ENCODE measurements at regions not wholly inside any gene's neighbourhood (a gene's known extent, or its start where the extent isn't known, plus 50 kb on each side); places are given as distances from the start of the nearest gene placed in this dataset.

- H3K27ac ChIP-seq (ENCODE audit: low read depth in 1 of 2, low read length in 2 of 2): no peak overlapping the region
- no peak overlapping the region for H2AFZ ChIP-seq (ENCODE audit: insufficient read depth, low read depth, low read length, poor library complexity, severe bottlenecking)
- WGBS (ENCODE audit: insufficient coverage): 92% methylated on average over 11 of the region's 16 CpGs
- no peak for DNase-seq
- no peak overlapping the region for H3K4me2 ChIP-seq (replicated peaks; ENCODE audit: extremely low read depth, low read length, poor library complexity, severe bottlenecking)
- intact Hi-C loops (cut with micrococcal nuclease): no loop called here
- Mint-ChIP-seq H3K4me1 (peaks cover 2% of the 10 kb centered on the region), H3K27ac (no peak overlapping the region), H3K27me3 (ENCODE audit: low read depth in 3 of 3) (peaks cover 0 to 3% (median 1%) of the 10 kb centered on the region in 3 donors), H3K4me3 (no peak overlapping the region), H3K9me3 (peaks cover 0 to 5% (median 2%) of the 10 kb centered on the region in 7 donors), H3K36me3 (no peaks in the 10 kb centered on the region)
- H3K9me3 ChIP-seq (replicated peaks in 1 of 2; ENCODE audit: control insufficient read depth in 1 of 2, insufficient read depth in 1 of 2, low read length in 2 of 2): no peaks in the 10 kb centered on the region
- no peaks in the 10 kb centered on the region for H4K20me1 ChIP-seq (ENCODE audit: insufficient read depth, low read length)
- H3K4me3 ChIP-seq (replicated peaks in 1 of 3; ENCODE audit: low read depth in 2 of 3, low read length in 3 of 3): no peak overlapping the region
- no peak overlapping the region for H3K9ac ChIP-seq (ENCODE audit: insufficient read depth, low read length, poor library complexity, severe bottlenecking)
- H3K79me2 ChIP-seq (ENCODE audit: insufficient read depth, low read length): no peaks in the 10 kb centered on the region
- no peak for TF ChIP-seq CTCF (IDR thresholded peaks at IDR 0.05)
- peaks cover 0 to 5% of the 10 kb centered on the region in 2 donors for H3K4me1 ChIP-seq (ENCODE audit: control insufficient read depth in 1 of 2, insufficient read depth in 2 of 2, low read length in 2 of 2)
- H3K27me3 ChIP-seq (ENCODE audit: control insufficient read depth in 2 of 2, insufficient read depth in 2 of 2, low read length in 2 of 2): no peaks in the 10 kb centered on the region
- H3K36me3 ChIP-seq (replicated peaks in 1 of 2; ENCODE audit: control insufficient read depth in 1 of 2, insufficient read depth in 2 of 2, low read length in 2 of 2): no peaks in the 10 kb centered on the region
Observed at GRCh38 chr12:115348301-115348700, 664.3 kb upstream of the TBX3 start.

- H3K27me3 ChIP-seq (ENCODE audit: control insufficient read depth in 2 of 2, insufficient read depth in 2 of 2, low read length in 2 of 2): no peaks in the 10 kb centered on the region
- H3K36me3 ChIP-seq (replicated peaks in 1 of 2; ENCODE audit: control insufficient read depth in 1 of 2, insufficient read depth in 2 of 2, low read length in 2 of 2): no peaks in the 10 kb centered on the region
- no peaks in the 10 kb centered on the region for H3K27me3 Mint-ChIP-seq (ENCODE audit: low read depth in 3 of 3)
- H2AFZ ChIP-seq (ENCODE audit: insufficient read depth, low read depth, low read length, poor library complexity, severe bottlenecking): no peak overlapping the region
- no peak for DNase-seq
- H3K4me1 Mint-ChIP-seq: no peaks in the 10 kb centered on the region
- H3K9me3 ChIP-seq (replicated peaks in 1 of 2; ENCODE audit: control insufficient read depth in 1 of 2, insufficient read depth in 1 of 2, low read length in 2 of 2): no peaks in the 10 kb centered on the region
- no peak overlapping the region for H3K27ac Mint-ChIP-seq
- H3K4me1 ChIP-seq (ENCODE audit: control insufficient read depth in 1 of 2, insufficient read depth in 2 of 2, low read length in 2 of 2): no peaks in the 10 kb centered on the region
- H4K20me1 ChIP-seq (ENCODE audit: insufficient read depth, low read length): no peaks in the 10 kb centered on the region
- intact Hi-C loops (cut with micrococcal nuclease): no loop called here
- H3K27ac ChIP-seq (ENCODE audit: low read depth in 1 of 2, low read length in 2 of 2): no peak overlapping the region
- no peak overlapping the region for H3K4me3 Mint-ChIP-seq
- no peak for TF ChIP-seq CTCF (IDR thresholded peaks at IDR 0.05)
- no peak overlapping the region for H3K4me2 ChIP-seq (replicated peaks; ENCODE audit: extremely low read depth, low read length, poor library complexity, severe bottlenecking)
- H3K9me3 Mint-ChIP-seq: peaks cover 0 to 8% (median 4%) of the 10 kb centered on the region in 7 donors
- WGBS (ENCODE audit: insufficient coverage): no CpG with 5 or more reads among the region's 5 CpGs
- no peak overlapping the region for H3K9ac ChIP-seq (ENCODE audit: insufficient read depth, low read length, poor library complexity, severe bottlenecking)
- H3K4me3 ChIP-seq (replicated peaks in 1 of 3; ENCODE audit: low read depth in 2 of 3, low read length in 3 of 3): no peak overlapping the region
- H3K36me3 Mint-ChIP-seq: no peaks in the 10 kb centered on the region
- H3K79me2 ChIP-seq (ENCODE audit: insufficient read depth, low read length): no peaks in the 10 kb centered on the region
Observed at GRCh38 chr12:115343601-115344000, 659.6 kb upstream of the TBX3 start.
